Stimulated activated CD4-positive, alpha-beta T cell treated with anti-CD3 and anti-CD28 coated beads, Interleukin-2, amount 100 ng/mL, for 48 hours (primary cell): ENCODE measurements at regions not wholly inside any gene's neighbourhood (a gene's known extent, or its start where the extent isn't known, plus 50 kb on each side); places are given as distances from the start of the nearest gene placed in this dataset.

ENCODE experiments used
- DNase-seq, 2 donors: peaks; one replicate each; pipeline ENCODE4 v3.0.0-alpha.2; 2020

DNA sequence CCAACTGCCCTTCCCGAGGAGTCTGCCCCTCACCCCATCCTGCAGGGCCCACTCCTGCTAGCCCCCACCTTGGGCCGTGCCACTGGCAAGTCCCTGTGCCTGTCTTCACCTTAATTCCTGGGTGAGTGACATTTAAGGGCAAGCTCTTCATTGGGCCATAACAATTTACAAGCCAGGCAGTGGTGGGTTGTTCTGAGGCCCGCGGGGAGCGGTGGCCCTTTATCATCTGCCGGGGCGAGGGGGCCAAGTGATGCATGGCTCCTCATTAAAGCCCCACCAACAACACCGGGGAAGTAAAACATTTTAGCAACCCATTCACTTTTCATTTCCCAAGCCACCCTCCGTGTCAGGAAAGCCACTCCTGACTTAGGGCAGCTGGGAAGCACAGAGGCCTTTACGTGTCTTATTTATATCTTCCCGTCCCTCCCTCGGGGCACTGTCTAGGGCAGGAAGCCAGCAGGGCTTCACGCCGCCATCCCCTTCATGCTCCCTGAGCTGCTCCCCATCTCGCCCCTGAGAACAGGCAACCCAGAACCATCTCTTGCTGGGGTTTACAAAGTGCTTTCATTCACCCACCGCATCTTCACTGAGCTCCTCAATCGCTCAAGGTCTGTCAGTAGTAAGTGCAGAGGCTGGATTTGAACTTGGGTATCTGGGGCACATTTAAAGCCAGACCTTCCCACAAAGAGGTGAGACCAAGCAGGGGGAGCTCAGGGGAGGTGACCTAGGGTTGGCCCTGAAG lies 55.5 kb upstream of the CCDC167 start:
- DNase-seq = no peak

DNA sequence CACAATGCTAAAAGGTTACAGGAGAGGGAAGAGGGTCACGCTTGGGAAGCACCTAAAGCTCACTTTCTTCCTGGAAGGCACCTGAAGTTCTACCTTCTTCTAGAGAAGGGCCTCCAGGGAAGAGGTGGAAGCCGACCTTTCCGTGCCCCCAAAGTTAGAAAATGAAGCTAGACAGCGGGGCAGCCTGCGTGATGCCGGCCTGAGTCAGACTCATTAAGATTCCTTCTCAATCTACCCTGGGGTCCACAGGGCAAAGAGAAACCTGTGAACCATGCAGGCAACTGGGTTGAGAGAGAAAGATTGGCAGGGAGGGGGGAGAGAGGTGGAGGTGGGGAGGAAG lies 54.8 kb upstream of the CCDC167 start:
- no peak for DNase-seq

DNA sequence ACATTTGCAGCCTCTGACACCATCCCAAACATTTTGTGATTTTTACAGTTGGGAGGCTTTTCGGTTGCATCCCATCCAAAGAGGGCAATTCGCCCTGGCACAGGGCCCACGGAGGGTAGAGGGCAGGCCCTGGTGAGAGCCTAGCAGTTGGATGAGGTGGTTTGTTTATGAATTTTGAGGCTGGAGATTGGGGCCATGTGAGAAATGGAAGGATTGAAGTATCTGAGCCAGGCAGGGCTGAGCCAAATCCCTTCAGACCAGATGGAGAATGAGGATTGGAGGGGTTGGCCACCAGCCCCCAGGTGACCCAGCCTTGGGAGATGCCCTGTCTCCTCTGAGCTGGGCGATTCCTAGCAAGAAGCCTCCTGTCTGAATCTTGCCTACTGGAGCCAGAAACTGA lies 52.6 kb upstream of the CCDC167 start:
- no peak for DNase-seq

DNA sequence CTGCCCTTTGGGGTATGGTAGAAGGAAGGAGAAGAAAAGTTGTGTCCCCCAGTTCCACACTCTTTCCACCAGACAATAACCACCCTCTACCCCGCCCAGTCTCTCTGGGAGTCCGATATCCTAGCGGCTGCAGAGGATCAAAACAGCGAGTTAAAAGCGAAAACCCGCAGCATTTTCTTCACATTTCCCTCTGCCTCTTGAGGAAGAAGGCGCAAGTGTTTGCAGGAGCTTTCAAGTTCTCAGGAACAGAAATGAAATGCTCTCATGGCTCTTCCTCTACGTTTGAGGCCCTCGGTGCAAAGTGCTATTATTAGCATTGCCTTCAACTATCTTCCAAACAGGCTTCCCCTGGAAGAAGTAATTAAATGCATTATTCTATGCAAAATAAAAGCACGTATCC lies 52.2 kb upstream of the CCDC167 start:
- DNase-seq = no peak

DNA sequence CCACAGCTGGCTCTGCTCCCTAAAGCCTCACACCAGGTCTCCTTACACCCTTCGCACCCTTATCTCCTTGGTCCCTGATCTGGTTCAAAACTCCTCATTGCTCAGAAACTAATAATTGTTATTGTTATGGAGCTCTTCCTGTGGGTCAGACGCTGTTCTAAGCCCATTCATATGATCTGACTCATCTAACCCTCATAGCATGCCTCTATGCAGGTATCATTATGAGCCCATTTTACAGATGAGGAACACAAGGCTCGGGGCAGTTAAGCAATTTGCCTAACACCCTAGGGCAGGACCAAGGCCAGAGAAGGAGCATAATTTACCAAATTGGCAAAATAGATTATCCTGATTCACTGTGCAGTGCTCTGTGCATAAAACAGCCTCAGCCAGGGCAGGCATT lies 51.8 kb upstream of the CCDC167 start:
- no peak for DNase-seq

DNA sequence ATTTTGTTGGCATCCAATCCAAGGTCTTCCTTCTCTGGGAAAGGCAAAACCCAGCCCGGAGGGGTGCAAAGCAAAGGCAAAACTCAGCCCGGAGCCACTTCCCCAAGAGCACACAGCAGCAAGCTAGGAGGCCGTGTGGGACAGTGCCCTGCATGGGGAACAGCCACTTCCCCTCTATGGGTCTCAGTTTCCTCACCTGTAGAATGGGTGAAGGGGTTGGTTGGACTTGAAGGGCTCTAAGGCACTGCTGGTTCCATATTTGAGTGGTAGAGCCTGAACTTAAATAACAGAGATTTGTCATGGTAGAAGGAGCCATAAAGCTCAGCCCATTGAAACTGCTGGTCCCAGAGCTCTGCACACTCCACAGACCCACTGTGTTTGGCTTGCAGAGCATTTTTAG lies 51.3 kb upstream of the CCDC167 start:
- no peak for DNase-seq

DNA sequence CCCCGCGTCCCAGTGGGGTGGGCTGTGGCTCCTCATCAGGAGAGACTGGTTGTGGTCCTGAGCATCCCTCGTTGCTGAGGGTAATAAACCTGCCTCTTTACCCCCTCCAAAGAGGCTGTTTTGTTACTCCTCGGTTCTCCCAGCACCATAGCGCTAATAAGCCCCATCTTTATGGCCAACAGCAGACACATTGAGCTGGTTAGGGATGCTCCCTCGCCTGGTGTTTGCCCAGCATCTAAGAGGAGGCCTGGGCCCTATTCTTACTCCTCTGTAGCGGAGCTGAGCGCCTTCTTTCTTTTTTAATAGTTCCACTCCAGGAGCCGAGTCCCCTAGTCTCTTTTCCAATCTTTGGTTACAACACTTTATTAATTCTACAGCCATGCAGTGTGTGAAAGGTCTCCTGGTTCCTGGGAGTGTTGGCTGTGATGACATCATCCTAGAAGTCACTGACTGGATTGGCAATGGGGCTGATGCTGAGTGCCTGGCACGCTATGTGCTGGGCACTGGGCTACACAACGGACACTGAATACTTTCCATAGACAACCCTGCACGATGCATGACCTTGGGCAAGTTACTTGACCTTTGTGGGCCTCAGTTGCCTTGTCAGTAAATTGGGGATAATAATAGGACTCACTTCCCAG lies 50.6 kb upstream of the CCDC167 start:
- DNase-seq = no peak

DNA sequence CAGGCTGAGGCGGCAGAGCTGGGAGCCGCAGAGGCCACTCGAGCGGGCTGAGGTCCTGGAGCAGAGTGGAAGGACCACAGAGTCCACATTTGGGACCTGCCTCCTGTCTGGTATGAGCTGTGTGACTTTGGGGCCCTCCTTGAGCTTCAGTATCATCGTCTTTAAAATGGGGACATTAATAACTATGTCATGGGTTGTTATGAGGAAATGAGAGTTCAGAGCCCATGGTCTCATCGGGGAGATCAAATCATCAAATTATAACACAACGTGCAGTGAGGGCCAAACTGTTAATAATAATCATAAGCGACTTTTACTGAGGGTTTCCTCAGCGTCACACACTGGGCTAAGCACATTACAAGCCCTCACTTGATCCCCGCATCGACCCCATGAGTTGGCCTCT lies 49.9 kb upstream of the CCDC167 start:
- no peak for DNase-seq
